Effector memory CD8-positive, alpha-beta T cell (primary cell): ENCODE measurements at regions not wholly inside any gene's neighbourhood (a gene's known extent, or its start where the extent isn't known, plus 50 kb on each side); places are given as distances from the start of the nearest gene placed in this dataset.

Source experiments
- ATAC-seq: fragments of 150-1000 bp; cut with Tn5 transposase; replicated peaks from 2 replicates; pipeline ENCODE4 v1.10.0; 2021; ENCODE audit warnings: mild to moderate bottlenecking, moderate library complexity
- DNase-seq, 3 experiments: peaks; one replicate each; pipeline ENCODE4 v3.0.0; 2021
- H3K27ac Mint-ChIP-seq, 2 donors: one replicate each; pipeline ENCODE4 v1.8.0; 2022; ENCODE audit warnings: mild to moderate bottlenecking in 2 of 2, mixed read lengths in 2 of 2, moderate library complexity in 2 of 2
- H3K27me3 Mint-ChIP-seq, 2 donors: one replicate each; pipeline ENCODE4 v1.8.0; 2022; ENCODE audit warnings: mixed read lengths in 2 of 2
- H3K36me3 Mint-ChIP-seq: one replicate; pipeline ENCODE4 v1.8.0; 2022; ENCODE audit warnings: mild to moderate bottlenecking, moderate library complexity, mixed read lengths; ENCODE audit not compliant: insufficient read depth
- H3K4me1 Mint-ChIP-seq, 2 donors: one replicate each; pipeline ENCODE4 v1.8.0; 2022; ENCODE audit warnings: low read depth in 2 of 2, mixed read lengths in 2 of 2
- H3K4me3 Mint-ChIP-seq, 2 donors: one replicate each; pipeline ENCODE4 v1.8.0; 2022; ENCODE audit warnings: mild to moderate bottlenecking in 2 of 2, mixed read lengths in 2 of 2, moderate library complexity in 2 of 2
- H3K9me3 Mint-ChIP-seq, 2 donors: one replicate each; pipeline ENCODE4 v1.8.0; 2022; ENCODE audit warnings: mixed read lengths in 2 of 2

- no peak for ATAC-seq
- H3K4me1 Mint-ChIP-seq: no peaks in the 10 kb centered on the region
- H3K9me3 Mint-ChIP-seq: no peaks in the 10 kb centered on the region
- H3K27me3 Mint-ChIP-seq: peaks cover 0 to 7% of the 10 kb centered on the region in 2 donors
- H3K36me3 Mint-ChIP-seq: no peaks in the 10 kb centered on the region
- H3K4me3 Mint-ChIP-seq: no peak overlapping the region
- H3K27ac Mint-ChIP-seq: no peak overlapping the region
- no peak for DNase-seq
These were observed 404.7 kb upstream of the DAB2 start for GRCh38 chr5:39829441-39829840.

GRCh38 chr5:39826051-39826450 is 401.3 kb upstream of the DAB2 start:
- ATAC-seq (no peak), DNase-seq (no peak)
- no peaks in the 10 kb centered on the region for H3K36me3 Mint-ChIP-seq
- no peak overlapping the region for H3K4me3 Mint-ChIP-seq
- H3K27me3 Mint-ChIP-seq: peaks cover 0 to 5% of the 10 kb centered on the region in 2 donors
- no peaks in the 10 kb centered on the region for H3K4me1 Mint-ChIP-seq
- H3K27ac Mint-ChIP-seq: no peak overlapping the region
- H3K9me3 Mint-ChIP-seq: no peaks in the 10 kb centered on the region

DNA sequence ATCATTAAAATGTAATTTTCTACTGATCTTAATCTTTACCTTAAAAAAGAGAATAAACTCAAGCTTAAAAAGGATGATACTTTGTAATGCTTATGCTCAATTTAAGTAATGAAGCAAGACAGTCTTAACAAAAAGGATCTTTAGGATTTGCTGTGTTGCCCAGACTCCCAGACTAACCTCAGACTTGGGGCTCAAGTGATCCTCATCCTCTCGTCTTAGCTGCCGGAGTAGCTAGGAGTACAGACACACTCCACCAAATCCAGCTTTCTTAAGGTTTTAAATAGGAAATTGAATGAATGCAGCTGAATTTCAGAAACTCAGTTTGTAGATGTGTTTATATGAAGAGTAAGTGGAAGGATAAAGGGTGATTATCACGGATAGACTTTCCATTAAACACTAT is 400.5 kb upstream of the DAB2 start:
- no peaks in the 10 kb centered on the region for H3K36me3 Mint-ChIP-seq
- H3K9me3 Mint-ChIP-seq: no peaks in the 10 kb centered on the region
- H3K27me3 Mint-ChIP-seq: peaks cover 0 to 5% of the 10 kb centered on the region in 2 donors
- ATAC-seq (no peak), DNase-seq (no peak)
- H3K4me3 Mint-ChIP-seq: no peak overlapping the region
- no peak overlapping the region for H3K27ac Mint-ChIP-seq
- no peaks in the 10 kb centered on the region for H3K4me1 Mint-ChIP-seq

DNA sequence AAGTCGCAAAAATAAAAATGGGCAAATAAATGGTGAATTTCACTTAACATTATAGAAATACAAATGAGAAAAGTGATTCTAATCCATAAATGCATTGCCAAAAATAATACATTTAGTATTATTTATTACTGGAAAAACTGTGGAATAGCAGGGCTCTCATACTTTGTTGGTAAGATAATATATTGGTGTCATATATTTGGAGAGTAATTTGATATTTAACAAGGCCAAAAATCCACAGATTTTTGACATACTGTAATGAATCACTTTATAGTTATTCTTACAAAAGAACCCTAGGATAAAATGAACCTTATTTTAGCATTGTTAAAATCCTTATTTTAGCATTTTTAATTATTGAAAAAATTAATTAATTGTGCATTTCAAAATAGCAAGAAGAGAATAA is 397.2 kb upstream of the DAB2 start:
- no peak overlapping the region for H3K4me3 Mint-ChIP-seq
- no peaks in the 10 kb centered on the region for H3K4me1 Mint-ChIP-seq
- ATAC-seq: no peak
- DNase-seq: no peak
- no peaks in the 10 kb centered on the region for H3K36me3 Mint-ChIP-seq
- H3K27ac Mint-ChIP-seq: no peak overlapping the region
- H3K27me3 Mint-ChIP-seq: peaks cover 8 to 19% of the 10 kb centered on the region in 2 donors
- no peaks in the 10 kb centered on the region for H3K9me3 Mint-ChIP-seq

GRCh38 chr5:39816866-39817265 is 392.1 kb upstream of the DAB2 start:
- Mint-ChIP-seq H3K9me3 (no peaks in the 10 kb centered on the region), H3K27me3 (peaks cover 15 to 44% of the 10 kb centered on the region in 2 donors), H3K36me3 (no peaks in the 10 kb centered on the region)

GRCh38 chr5:39816156-39816845 is 391.5 kb upstream of the DAB2 start:
- ATAC-seq (no peak), DNase-seq (no peak)
- no peaks in the 10 kb centered on the region for H3K36me3 Mint-ChIP-seq
- no peaks in the 10 kb centered on the region for H3K9me3 Mint-ChIP-seq
- no peak overlapping the region for H3K27ac Mint-ChIP-seq
- no peak overlapping the region for H3K4me3 Mint-ChIP-seq
- peaks cover 15 to 40% of the 10 kb centered on the region in 2 donors for H3K27me3 Mint-ChIP-seq
- H3K4me1 Mint-ChIP-seq: no peaks in the 10 kb centered on the region

More at GRCh38 chr5:39816866-39817265, 392.1 kb upstream of the DAB2 start:
- DNase-seq (no peak), ATAC-seq (no peak)
- no peak overlapping the region for H3K27ac Mint-ChIP-seq
- no peak overlapping the region for H3K4me3 Mint-ChIP-seq
- H3K4me1 Mint-ChIP-seq: no peaks in the 10 kb centered on the region

DNA sequence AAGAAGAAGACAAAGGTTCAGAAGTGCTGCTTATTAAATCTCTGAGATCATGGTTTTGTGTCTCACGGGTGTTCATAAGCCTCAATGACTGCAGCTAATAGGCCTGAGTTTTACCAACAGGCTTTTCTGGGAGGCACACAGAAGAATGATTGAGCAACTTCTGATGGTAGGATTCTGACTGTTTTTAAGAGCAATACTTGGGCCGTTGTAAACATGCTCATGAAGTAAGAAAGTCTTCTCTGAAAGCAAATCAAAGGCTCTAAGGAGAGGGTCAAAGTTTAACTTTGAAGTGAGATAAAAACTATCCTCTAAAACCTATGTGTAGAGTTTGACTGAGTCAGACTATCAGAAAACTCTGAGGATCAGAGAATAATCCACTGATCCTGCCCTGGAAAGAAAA is 390.9 kb upstream of the DAB2 start:
- no peak for ATAC-seq
- Mint-ChIP-seq H3K9me3 (no peaks in the 10 kb centered on the region), H3K4me1 (no peaks in the 10 kb centered on the region), H3K27me3 (peaks cover 15 to 39% of the 10 kb centered on the region in 2 donors), H3K27ac (no peak overlapping the region), H3K36me3 (no peaks in the 10 kb centered on the region), H3K4me3 (no peak overlapping the region)
- DNase-seq: no peak

GRCh38 chr5:39811381-39811780 is 386.6 kb upstream of the DAB2 start:
- Mint-ChIP-seq H3K4me1 (no peaks in the 10 kb centered on the region), H3K27ac (no peak overlapping the region), H3K9me3 (no peaks in the 10 kb centered on the region), H3K36me3 (no peaks in the 10 kb centered on the region), H3K27me3 (peaks cover 14 to 36% of the 10 kb centered on the region in 2 donors), H3K4me3 (no peak overlapping the region)
- ATAC-seq (no peak), DNase-seq (no peak)

- Mint-ChIP-seq H3K4me1 (no peaks in the 10 kb centered on the region), H3K27me3 (peaks cover 21 to 35% of the 10 kb centered on the region in 2 donors), H3K9me3 (no peaks in the 10 kb centered on the region), H3K27ac (no peak overlapping the region), H3K4me3 (no peak overlapping the region), H3K36me3 (no peaks in the 10 kb centered on the region)
- DNase-seq: no peak
- no peak for ATAC-seq
These were observed 383.9 kb upstream of the DAB2 start for GRCh38 chr5:39808656-39809055.

- no peak for DNase-seq
- Mint-ChIP-seq H3K27me3 (peaks cover 11 to 12% of the 10 kb centered on the region in 2 donors), H3K36me3 (peaks cover 2% of the 10 kb centered on the region), H3K9me3 (no peaks in the 10 kb centered on the region), H3K4me3 (no peak overlapping the region), H3K27ac (no peak overlapping the region), H3K4me1 (no peaks in the 10 kb centered on the region)
- no peak for ATAC-seq
These were observed 376.5 kb upstream of the DAB2 start for GRCh38 chr5:39801306-39801705.

GRCh38 chr5:39800042-39800601 is 375.3 kb upstream of the DAB2 start:
- DNase-seq (no peak), ATAC-seq (no peak)
- H3K4me3 Mint-ChIP-seq: no peak overlapping the region
- peaks cover 2% of the 10 kb centered on the region for H3K36me3 Mint-ChIP-seq
- H3K27me3 Mint-ChIP-seq: peaks cover 11 to 12% of the 10 kb centered on the region in 2 donors
- no peaks in the 10 kb centered on the region for H3K9me3 Mint-ChIP-seq
- H3K27ac Mint-ChIP-seq: no peak overlapping the region
- no peaks in the 10 kb centered on the region for H3K4me1 Mint-ChIP-seq

DNA sequence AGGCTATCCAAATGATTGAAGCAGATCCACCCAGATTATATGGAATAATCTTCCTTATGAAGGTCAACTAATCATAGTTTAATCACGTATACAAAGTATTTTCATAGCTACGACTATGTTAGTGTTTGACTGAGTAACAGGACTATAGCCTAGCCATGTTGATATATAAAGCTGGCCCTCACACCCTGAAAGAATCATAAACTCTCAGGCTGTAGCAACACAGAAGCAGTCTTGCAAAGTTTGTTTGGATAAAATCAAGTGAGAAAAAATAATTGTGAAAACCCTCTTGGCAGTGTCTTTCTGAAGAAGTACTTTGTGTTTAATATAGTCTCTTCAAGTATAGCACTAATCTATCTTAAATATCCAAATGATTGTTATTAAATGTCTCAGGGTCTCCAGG is 374.5 kb upstream of the DAB2 start:
- Mint-ChIP-seq H3K36me3 (peaks cover 2% of the 10 kb centered on the region), H3K4me3 (no peak overlapping the region), H3K9me3 (no peaks in the 10 kb centered on the region), H3K4me1 (no peaks in the 10 kb centered on the region), H3K27ac (no peak overlapping the region), H3K27me3 (peaks cover 8 to 12% of the 10 kb centered on the region in 2 donors)
- no peak for DNase-seq
- no peak for ATAC-seq

DNA sequence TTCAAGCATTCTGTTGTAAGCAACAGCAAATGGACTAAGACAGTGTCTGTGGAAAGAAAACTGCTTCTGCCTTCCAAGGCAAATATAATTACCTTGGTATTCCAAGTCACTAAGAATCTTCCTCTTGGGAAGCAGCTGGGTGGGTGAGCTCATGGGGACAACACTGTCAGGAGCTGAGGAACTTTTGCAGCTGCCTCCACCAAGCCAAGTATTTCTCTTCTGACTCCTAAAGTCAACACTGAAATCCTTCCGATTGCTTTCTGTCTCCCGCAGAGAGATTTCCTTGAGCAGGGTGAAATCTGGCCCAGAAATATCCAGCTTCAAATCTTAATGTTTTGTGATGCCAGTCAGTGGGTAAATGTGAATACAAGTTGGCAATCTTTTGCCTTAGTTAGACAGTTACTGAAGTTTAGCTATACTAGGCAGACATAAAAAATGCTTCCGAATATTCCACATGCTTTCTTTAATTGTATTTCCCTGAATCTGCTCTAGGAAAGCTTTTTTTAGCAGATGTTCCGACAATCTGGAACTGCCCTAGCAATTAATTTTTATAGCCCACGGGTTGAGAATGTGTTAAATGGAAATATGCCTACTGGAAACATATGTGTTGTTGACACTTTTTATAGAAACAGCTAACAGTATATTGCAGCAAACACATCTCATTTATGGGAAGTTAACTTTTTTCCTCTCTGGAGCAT is 369.9 kb upstream of the DAB2 start:
- H3K27me3 Mint-ChIP-seq: peaks cover 5 to 6% of the 10 kb centered on the region in 2 donors
- no peak for ATAC-seq
- H3K9me3 Mint-ChIP-seq: no peaks in the 10 kb centered on the region
- H3K36me3 Mint-ChIP-seq: no peaks in the 10 kb centered on the region
- H3K4me1 Mint-ChIP-seq: no peaks in the 10 kb centered on the region
- H3K4me3 Mint-ChIP-seq: no peak overlapping the region
- no peak overlapping the region for H3K27ac Mint-ChIP-seq
- no peak for DNase-seq

GRCh38 chr5:39785410-39785809 is 360.6 kb upstream of the DAB2 start:
- no peak overlapping the region for H3K4me3 Mint-ChIP-seq
- H3K27ac Mint-ChIP-seq: no peak overlapping the region
- DNase-seq (no peak), ATAC-seq (no peak)
- H3K4me1 Mint-ChIP-seq: no peaks in the 10 kb centered on the region
- peaks cover 7 to 8% of the 10 kb centered on the region in 2 donors for H3K9me3 Mint-ChIP-seq
- peaks cover 12% of the 10 kb centered on the region in 2 donors for H3K27me3 Mint-ChIP-seq
- H3K36me3 Mint-ChIP-seq: no peaks in the 10 kb centered on the region
